Common myeloid progenitor, CD34-positive (primary cell): ENCODE measurements at regions not wholly inside any gene's neighbourhood (a gene's known extent, or its start where the extent isn't known, plus 50 kb on each side); places are given as distances from the start of the nearest gene placed in this dataset.

ENCODE experiments used
- CTCF ChIA-PET: fragments of 350-600 bp; sonication (Branson Sonifier 250); formaldehyde crosslinking; loops from one replicate; lab custom pipeline; 2021; ENCODE audit warnings: antibody characterized with exemption; lab: Charles Lee
- POLR2A ChIA-PET: fragments of 350-600 bp; sonication (Branson Sonifier 250); formaldehyde crosslinking; loops from one replicate; lab custom pipeline; 2021; ENCODE audit warnings: antibody characterized with exemption; lab: Charles Lee
- DNase-seq, 3 donors: peaks; one replicate each; pipeline versions ENCODE4 v3.0.0 to v3.0.0-alpha.2; 2013
- H3K27ac ChIP-seq, 2 experiments: 1 replicate in 1 of 2; 2 replicates in 1 of 2; pipeline ENCODE4 v1.7.0; 2013; ENCODE audit warnings: inconsistent platforms in 2 of 2, low read length in 2 of 2, mild to moderate bottlenecking in 2 of 2, low read depth in 1 of 2, moderate library complexity in 1 of 2; ENCODE audit not compliant: severe bottlenecking in 2 of 2, insufficient read depth in 1 of 2, poor library complexity in 1 of 2
- H3K27me3 ChIP-seq, 5 experiments: replicated peaks in 2 of 5; 1 replicate in 3 of 5; 2 replicates in 2 of 5; pipeline versions ENCODE4 v1.6.1 to v1.7.0; 2013; ENCODE audit warnings: low read length in 4 of 5, mild to moderate bottlenecking in 2 of 5, moderate library complexity in 2 of 5, inconsistent platforms in 1 of 5; ENCODE audit not compliant: insufficient read depth in 5 of 5, control insufficient read depth in 4 of 5
- H3K36me3 ChIP-seq, 4 experiments: 1 replicate in 2 of 4; 2 replicates in 2 of 4; pipeline versions ENCODE4 v1.6.1 to v1.7.0; 2013; ENCODE audit warnings: low read length in 3 of 4, control low read depth in 1 of 4, mild to moderate bottlenecking in 1 of 4; ENCODE audit not compliant: control insufficient read depth in 4 of 4, insufficient read depth in 4 of 4
- H3K4me1 ChIP-seq, 4 experiments: 1 replicate in 3 of 4; 2 replicates in 1 of 4; pipeline versions ENCODE4 v1.6.1 to v1.7.1; 2013; ENCODE audit warnings: low read length in 3 of 4, mild to moderate bottlenecking in 3 of 4, control low read depth in 1 of 4, inconsistent platforms in 1 of 4, moderate library complexity in 1 of 4; ENCODE audit not compliant: control insufficient read depth in 4 of 4, insufficient read depth in 4 of 4; ENCODE audit errors: control extremely low read depth in 1 of 4
- H3K4me3 ChIP-seq, 7 experiments: 1 replicate in 4 of 7; 2 replicates in 3 of 7; pipeline versions ENCODE4 v1.5.1 to v1.7.0; 2013; ENCODE audit warnings: mild to moderate bottlenecking in 7 of 7, low read length in 6 of 7, moderate library complexity in 6 of 7, inconsistent platforms in 2 of 7, low read depth in 2 of 7, control low read depth in 1 of 7; ENCODE audit not compliant: insufficient read depth in 4 of 7, control insufficient read depth in 1 of 7; ENCODE audit errors: extremely low read depth in 1 of 7
- H3K9me3 ChIP-seq, 5 experiments: 1 replicate in 4 of 5; 2 replicates in 1 of 5; pipeline versions ENCODE4 v1.6.1 to v1.7.1; 2013; ENCODE audit warnings: low read length in 4 of 5, mild to moderate bottlenecking in 2 of 5, inconsistent platforms in 1 of 5, low read depth in 1 of 5, moderate library complexity in 1 of 5; ENCODE audit not compliant: control insufficient read depth in 4 of 5, insufficient read depth in 2 of 5; ENCODE audit errors: control extremely low read depth in 1 of 5
- WGBS: methylation state at CpG from one replicate; pipeline ENCODE4 v1.1.5; 2013; ENCODE audit not compliant: insufficient coverage; 5-methylcytosine and 5-hydroxymethylcytosine counted together

DNA sequence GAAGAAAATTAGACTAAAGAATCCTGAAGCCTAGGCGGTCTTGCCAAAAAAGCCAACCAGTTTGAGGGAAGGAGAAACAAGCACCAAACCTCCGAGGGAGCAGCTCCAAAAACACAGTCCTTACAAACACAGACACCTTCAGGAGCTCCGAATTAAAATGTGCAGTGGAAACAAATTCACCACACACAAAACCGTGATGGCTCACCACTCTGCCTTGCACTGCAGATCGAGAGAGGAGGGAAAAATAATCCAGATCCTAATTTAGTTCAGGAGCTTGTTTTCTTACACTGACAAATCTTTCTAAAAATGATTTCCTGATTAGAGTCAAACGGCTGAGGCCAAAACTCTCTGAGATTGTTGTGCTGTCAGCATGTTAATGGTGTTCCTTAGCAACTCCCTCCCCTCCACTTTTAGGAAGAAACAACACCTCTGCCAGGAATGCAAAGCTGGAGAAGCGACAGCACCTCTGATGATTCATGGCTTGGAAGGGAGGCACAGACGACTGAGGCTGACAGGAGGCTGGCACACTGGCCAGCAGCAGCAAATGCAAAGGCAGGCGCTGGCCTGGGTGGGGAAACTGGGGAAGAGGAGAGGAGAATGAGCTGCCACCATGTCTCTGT is 249.4 kb upstream of the KLHL29 start:
- Histone ChIP-seq H3K4me1 (no peaks in the 10 kb centered on the region), H3K27ac (no peak overlapping the region), H3K36me3 (no peaks in the 10 kb centered on the region), H3K9me3 (no peaks in the 10 kb centered on the region), H3K27me3 (peaks cover 0 to 11% (median 2%) of the 10 kb centered on the region in 5 experiments), H3K4me3 (no peak overlapping the region)
- WGBS, result 35% methylated on average over 4 of the region's 9 CpGs
- DNase-seq, result no peak
- ChIA-PET CTCF (no interaction called here), POLR2A (no interaction called here)

DNA sequence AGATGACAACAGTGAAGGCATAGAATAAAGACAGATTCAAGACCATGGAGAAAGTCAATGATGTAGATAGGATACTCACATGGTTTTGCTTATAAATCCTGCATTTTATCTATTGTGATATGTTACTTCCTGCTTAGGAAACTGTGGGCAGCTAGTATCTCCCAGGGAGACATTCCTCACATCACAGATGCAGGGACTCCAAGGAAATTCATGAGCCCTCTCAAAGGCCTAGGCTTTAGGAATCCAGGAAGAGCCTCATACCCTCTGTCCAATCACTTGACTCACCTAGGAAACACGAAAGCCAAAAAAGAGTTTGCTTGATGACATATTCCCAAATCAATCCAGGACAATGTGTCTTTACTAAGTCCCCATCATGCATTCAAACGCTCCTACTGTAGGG is 247.8 kb upstream of the KLHL29 start:
- ChIA-PET POLR2A (no interaction called here), CTCF (no interaction called here)
- Histone ChIP-seq H3K4me3 (no peak overlapping the region), H3K4me1 (no peaks in the 10 kb centered on the region), H3K36me3 (no peaks in the 10 kb centered on the region), H3K9me3 (no peaks in the 10 kb centered on the region), H3K27me3 (peaks cover 0 to 11% (median 2%) of the 10 kb centered on the region in 5 experiments), H3K27ac (no peak overlapping the region)
- DNase-seq, result no peak
- WGBS, result 90% methylated on average over 2 of the region's 2 CpGs

DNA sequence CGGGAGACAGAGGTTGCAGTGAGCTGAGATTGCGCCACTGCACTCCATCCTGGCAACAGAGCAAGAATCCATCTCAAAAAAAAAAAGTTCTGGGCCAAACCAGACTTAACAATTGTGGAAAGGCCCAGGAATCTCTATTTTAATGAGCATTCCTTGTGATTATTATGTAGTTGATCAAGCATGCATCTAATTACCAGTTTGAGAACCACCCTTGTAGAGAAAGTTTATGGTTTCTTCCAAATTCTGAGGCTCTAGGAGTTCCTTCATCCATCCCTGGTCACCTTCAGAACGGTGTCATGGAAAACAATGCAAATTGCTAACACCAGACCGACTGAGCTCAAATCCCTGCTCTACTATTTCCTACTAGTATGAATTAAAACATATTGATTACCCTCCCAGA is 246.3 kb upstream of the KLHL29 start:
- 93% methylated on average over 4 of the region's 4 CpGs for WGBS
- Histone ChIP-seq H3K27ac (no peak overlapping the region), H3K36me3 (no peaks in the 10 kb centered on the region), H3K4me3 (no peak overlapping the region), H3K9me3 (no peaks in the 10 kb centered on the region), H3K4me1 (no peaks in the 10 kb centered on the region), H3K27me3 (peaks cover 0 to 11% (median 2%) of the 10 kb centered on the region in 5 experiments)
- no peak for DNase-seq
- ChIA-PET CTCF (no interaction called here), POLR2A (no interaction called here)

- Histone ChIP-seq H3K9me3 (no peaks in the 10 kb centered on the region), H3K4me1 (no peaks in the 10 kb centered on the region), H3K27ac (no peak overlapping the region), H3K27me3 (peaks cover 0 to 3% (median 0%) of the 10 kb centered on the region in 5 experiments), H3K36me3 (no peaks in the 10 kb centered on the region), H3K4me3 (no peak overlapping the region)
- DNase-seq, result no peak
- ChIA-PET CTCF (no interaction called here), POLR2A (no interaction called here)
Measured at GRCh38 chr2:23145460-23145859, 239.5 kb upstream of the KLHL29 start.

DNA sequence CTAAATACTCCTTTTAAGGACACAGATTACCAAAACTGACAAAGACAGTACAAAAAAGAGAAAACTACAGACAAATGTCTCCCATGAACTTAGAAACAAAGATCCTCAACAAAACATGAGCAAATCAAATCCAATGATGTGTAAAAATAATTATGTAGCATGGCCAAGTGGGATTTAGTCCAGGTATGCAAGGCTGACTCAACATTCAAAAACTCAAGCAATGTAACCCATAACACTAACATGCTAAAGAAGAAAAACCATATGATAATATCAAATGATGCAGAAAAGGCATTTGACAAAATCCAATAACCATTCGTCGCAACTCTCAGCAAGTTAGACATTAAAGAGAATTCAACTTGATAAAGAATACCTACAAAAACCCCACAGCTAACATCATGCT is 239.0 kb upstream of the KLHL29 start:
- H3K4me3 ChIP-seq, result no peak overlapping the region
- no peak for DNase-seq
- H3K9me3 ChIP-seq, result no peaks in the 10 kb centered on the region
- no peak overlapping the region for H3K27ac ChIP-seq
- H3K4me1 ChIP-seq, result no peaks in the 10 kb centered on the region
- no CpG with 5 or more reads among the region's 2 CpGs for WGBS
- H3K27me3 ChIP-seq, result peaks cover 0 to 3% (median 0%) of the 10 kb centered on the region in 5 experiments
- CTCF ChIA-PET, result no interaction called here
- no peaks in the 10 kb centered on the region for H3K36me3 ChIP-seq
- POLR2A ChIA-PET, result no interaction called here

DNA sequence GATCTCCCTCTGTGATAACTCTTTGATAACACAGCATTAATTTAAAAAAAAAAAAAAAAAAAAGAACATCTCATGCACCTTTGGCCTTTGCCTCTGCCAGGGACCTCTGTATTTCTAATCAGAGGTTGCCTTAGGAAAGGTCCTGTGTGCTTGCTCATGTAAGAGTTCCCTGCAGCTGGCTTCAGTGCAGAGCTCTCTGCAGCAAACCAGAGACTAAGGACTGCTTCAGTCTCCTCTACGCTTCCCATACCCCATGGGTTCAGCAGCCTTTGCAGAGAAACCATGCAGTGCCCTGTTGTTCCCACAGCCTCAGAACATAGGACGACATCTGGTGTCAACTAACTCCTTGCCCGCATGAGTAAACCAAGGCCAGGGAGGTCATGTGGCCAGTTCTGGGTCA is 236.6 kb upstream of the KLHL29 start:
- 96% methylated on average over 3 of the region's 3 CpGs for WGBS
- POLR2A ChIA-PET, result no interaction called here
- Histone ChIP-seq H3K9me3 (no peaks in the 10 kb centered on the region), H3K4me1 (no peaks in the 10 kb centered on the region), H3K27me3 (peaks cover 0 to 3% (median 0%) of the 10 kb centered on the region in 5 experiments), H3K27ac (no peak overlapping the region), H3K36me3 (no peaks in the 10 kb centered on the region), H3K4me3 (no peak overlapping the region)
- no peak for DNase-seq
- CTCF ChIA-PET, result no interaction called here

DNA sequence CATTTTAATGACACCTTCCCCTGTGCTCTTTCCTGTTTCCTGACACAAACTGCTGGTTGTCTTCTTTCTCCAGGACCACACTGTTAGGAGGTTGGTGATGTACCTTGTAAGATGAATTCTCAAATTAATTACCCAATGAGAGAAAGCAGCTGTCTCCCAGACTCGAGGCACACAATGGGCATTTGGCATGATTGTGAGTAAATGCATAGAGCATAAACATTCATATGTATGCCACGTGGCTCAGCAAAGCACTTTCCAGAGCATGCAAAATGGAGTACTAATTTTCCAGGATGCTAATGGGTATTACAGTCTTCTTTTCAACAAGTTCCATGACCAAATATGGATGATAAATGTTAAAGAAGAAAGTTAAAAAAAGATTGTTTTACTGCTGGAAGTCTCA is 235.2 kb upstream of the KLHL29 start:
- ChIA-PET CTCF (no interaction called here), POLR2A (no interaction called here)
- no peak overlapping the region for H3K27ac ChIP-seq
- H3K9me3 ChIP-seq, result no peaks in the 10 kb centered on the region
- H3K4me3 ChIP-seq, result no peak overlapping the region
- H3K27me3 ChIP-seq, result peaks cover 0 to 5% (median 0%) of the 10 kb centered on the region in 5 experiments
- DNase-seq, result no peak
- H3K4me1 ChIP-seq, result no peaks in the 10 kb centered on the region
- no peaks in the 10 kb centered on the region for H3K36me3 ChIP-seq
- WGBS, result 94% methylated on average over 2 of the region's 2 CpGs
